C4-2B (cell line): ENCODE measurements at regions not wholly inside any gene's neighbourhood (a gene's known extent, or its start where the extent isn't known, plus 50 kb on each side); places are given as distances from the start of the nearest gene placed in this dataset.

Source experiments
- H3K27ac ChIP-seq: fragments of 450-650 bp; 2 replicates; pipeline ENCODE4 v1.5.1; 2017
- CTCF ChIP-seq: fragments of 450-650 bp; conservative IDR thresholded peaks from 2 replicates; pipeline ENCODE4 v1.5.1; 2017; ENCODE audit warnings: mild to moderate bottlenecking
- ZFX ChIP-seq: fragments of 450-650 bp; IDR thresholded peaks from 2 replicates; pipeline ENCODE4 v1.6.1; 2017

GRCh38 chrX:15956681-15957080, 102.1 kb upstream of the AP1S2 start:
- H3K27ac ChIP-seq: no peak overlapping the region
- TF ChIP-seq ZFX: no peak
- no peak for TF ChIP-seq CTCF

- H3K27ac ChIP-seq: no peak overlapping the region
- TF ChIP-seq CTCF (no peak), ZFX (no peak)
Measured at GRCh38 chrX:15953801-15954200, 99.2 kb upstream of the AP1S2 start.

- TF ChIP-seq CTCF (no peak), ZFX (no peak)
- H3K27ac ChIP-seq: no peak overlapping the region
Measured at GRCh38 chrX:15952212-15952611, 97.6 kb upstream of the AP1S2 start.

- TF ChIP-seq CTCF: no peak
- no peak for TF ChIP-seq ZFX
- no peak overlapping the region for H3K27ac ChIP-seq
Measured at GRCh38 chrX:15948318-15948660, 93.7 kb upstream of the AP1S2 start.

- TF ChIP-seq CTCF: no peak
- TF ChIP-seq ZFX: no peak
- H3K27ac ChIP-seq: no peak overlapping the region
Measured at GRCh38 chrX:15947648-15948317, 93.2 kb upstream of the AP1S2 start.

- TF ChIP-seq ZFX (no peak), CTCF (no peak)
- no peak overlapping the region for H3K27ac ChIP-seq
Measured at GRCh38 chrX:15946783-15947580, 92.4 kb upstream of the AP1S2 start.

GRCh38 chrX:15943391-15943790, 88.8 kb upstream of the AP1S2 start:
- TF ChIP-seq ZFX (no peak), CTCF (no peak)
- H3K27ac ChIP-seq: no peak overlapping the region
